GM20000 (cell line): ENCODE measurements at regions not wholly inside any gene's neighbourhood (a gene's known extent, or its start where the extent isn't known, plus 50 kb on each side); places are given as distances from the start of the nearest gene placed in this dataset.
"Not testable (repeated sequence)": the region's sequence is repeated elsewhere in the genome, so short reads cannot be mapped to it uniquely, and the experiment has no call there.

Experiments
- DNase-seq: peaks from one replicate; pipeline ENCODE4 v3.0.0; 2012; ENCODE audit warnings: low spot score
- TF ChIP-seq, protein P1 (sequence below): IDR thresholded peaks from 2 replicates; pipeline ENCODE4 v1.5.1; 2012; ENCODE audit warnings: mild to moderate bottlenecking, control low read depth; ENCODE audit errors: extremely low read depth, missing control alignments

DNA sequence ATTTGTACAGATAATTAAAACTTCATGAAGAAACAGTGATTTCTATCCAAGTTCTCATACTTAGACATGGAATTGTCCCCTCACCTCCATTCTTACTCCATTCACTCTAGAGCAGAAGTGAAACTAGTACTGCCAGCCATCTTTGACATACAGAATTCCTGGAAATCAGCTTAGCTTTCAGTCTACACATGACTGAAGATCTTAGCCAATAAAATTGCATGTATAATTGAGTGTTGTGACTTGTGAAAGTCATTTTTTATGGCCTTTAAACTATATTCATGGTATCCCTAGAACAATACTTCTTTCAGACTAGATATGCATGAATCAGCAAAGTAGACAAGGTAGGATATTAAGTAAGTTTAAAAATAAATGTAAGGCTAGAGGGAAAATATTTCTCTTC lies 705.2 kb upstream of the ZNF608 start:
- DNase-seq: no peak
- TF ChIP-seq, protein P1, sequence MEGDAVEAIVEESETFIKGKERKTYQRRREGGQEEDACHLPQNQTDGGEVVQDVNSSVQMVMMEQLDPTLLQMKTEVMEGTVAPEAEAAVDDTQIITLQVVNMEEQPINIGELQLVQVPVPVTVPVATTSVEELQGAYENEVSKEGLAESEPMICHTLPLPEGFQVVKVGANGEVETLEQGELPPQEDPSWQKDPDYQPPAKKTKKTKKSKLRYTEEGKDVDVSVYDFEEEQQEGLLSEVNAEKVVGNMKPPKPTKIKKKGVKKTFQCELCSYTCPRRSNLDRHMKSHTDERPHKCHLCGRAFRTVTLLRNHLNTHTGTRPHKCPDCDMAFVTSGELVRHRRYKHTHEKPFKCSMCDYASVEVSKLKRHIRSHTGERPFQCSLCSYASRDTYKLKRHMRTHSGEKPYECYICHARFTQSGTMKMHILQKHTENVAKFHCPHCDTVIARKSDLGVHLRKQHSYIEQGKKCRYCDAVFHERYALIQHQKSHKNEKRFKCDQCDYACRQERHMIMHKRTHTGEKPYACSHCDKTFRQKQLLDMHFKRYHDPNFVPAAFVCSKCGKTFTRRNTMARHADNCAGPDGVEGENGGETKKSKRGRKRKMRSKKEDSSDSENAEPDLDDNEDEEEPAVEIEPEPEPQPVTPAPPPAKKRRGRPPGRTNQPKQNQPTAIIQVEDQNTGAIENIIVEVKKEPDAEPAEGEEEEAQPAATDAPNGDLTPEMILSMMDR: no peak

DNA sequence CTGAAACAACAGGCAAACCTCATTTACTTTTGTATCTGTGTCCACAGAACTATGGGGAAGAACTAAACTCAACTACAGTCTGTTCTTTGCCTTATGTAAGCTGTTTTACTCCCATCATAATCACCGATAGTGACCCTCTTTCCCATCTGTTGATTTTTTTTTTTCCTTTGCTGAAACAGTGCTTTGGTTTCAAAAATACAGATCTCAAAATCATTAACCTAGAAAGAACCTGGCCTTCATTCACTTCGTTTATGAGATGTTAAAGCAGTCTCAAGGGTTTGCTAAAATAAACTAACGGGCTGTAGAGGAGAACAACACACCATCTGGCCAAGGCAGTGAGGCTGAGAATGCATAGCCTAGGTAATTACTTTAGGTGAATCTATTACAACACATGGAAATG lies 706.6 kb upstream of the ZNF608 start:
- TF ChIP-seq, protein P1: no peak
- DNase-seq: no peak

DNA sequence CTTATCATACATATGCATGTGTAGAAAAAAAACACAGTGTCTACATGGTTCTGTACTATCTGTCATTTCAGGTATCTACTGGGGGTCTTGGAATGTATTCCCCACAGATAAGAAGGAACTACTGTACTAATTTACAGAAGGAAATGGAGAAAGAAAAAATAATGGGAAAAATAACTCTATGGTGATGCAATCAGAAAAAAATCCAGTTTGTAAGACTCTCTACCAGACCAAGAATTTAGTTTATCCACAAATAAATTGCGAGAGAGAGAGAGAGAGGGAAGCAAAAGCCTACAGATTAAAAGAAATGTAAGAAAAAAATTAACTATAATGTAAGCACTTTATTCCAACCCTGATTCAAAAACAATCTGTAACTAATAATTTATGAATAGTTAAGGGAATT lies 708.6 kb upstream of the ZNF608 start:
- TF ChIP-seq, protein P1: no peak
- DNase-seq: no peak

DNA sequence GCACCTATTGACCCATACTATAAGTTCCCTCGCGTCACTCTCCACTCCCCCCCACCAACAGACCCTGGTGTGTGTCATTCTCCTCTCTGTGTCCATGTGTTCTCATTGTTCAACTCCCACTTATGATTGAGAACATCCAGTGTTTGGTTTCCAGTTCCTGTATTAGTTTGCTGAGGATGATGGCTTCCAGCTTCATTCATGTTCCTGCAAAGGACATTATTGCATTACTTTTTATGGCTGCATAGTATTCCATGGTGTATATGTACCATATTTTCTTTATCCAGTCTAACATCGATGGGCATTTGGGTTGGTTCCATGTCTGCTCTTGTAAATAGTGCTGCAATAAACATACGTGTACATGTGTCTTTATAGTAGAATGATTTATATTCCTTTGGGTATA lies 709.6 kb upstream of the ZNF608 start:
- not testable (repeated sequence) for DNase-seq

DNA sequence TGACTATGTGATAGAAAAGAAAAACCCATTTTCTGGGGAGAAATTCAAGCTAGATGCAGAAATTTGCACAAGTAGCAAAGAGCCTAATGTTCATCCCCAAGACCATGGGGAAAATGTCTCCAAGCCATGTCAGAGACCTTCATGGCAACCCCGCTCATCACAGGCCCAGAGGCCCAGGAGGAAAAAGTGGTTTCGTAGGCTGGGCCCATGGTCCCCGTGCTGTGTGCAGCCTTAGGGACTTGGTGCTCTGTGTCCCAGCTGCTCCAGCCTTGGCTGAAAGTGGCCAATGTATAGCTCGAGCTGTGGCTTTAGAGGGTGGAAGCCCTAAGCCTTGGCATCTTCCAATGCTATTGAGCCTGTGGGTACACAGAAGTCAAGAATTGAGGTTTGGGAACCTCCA lies 711.2 kb upstream of the ZNF608 start:
- TF ChIP-seq, protein P1: no peak

DNA sequence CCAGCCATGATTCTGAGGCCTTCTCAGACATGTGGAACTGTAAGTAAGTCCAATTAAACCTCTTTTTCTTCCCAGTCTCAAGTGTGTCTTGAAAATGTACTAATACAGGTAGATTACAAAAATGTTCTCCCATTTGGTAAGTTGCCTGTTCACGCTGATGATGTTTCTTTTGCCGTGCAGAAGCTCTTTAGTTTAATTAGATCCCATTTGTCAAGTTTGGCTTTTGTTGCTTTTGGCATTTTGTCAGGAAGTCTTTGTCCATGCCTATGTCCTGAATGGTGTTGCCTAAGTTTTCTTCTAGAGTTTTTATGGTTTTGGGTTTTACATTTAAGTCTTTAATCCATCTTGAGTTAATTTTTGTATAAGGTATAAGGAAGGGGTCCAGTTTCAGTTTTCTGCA lies 712.5 kb upstream of the ZNF608 start:
- not testable (repeated sequence) for DNase-seq

More for the DNA sequence above, 711.2 kb upstream of the ZNF608 start:
- no peak for DNase-seq

DNA sequence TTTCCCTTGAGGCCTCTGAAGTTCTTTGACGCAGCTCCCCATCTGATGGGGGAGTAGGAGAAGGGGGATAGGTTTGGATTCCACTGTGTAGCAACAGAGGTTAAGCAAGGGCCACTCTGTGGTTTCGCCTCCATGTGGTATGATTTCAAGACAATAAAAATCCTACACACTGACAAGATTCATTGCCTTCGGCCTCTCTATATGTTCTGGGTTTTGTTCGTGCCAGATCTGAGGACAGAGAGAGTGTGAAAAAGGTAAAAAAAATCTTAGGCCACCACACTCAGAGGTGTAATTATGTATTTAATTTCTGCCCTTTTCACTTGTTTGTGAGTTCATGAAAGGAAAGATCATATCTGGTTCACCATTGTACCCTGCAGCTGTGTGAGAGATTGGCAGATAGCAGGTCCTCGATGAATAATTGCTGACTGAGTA lies 715.2 kb upstream of the ZNF608 start:
- no peak for DNase-seq
- TF ChIP-seq, protein P1: no peak

DNA sequence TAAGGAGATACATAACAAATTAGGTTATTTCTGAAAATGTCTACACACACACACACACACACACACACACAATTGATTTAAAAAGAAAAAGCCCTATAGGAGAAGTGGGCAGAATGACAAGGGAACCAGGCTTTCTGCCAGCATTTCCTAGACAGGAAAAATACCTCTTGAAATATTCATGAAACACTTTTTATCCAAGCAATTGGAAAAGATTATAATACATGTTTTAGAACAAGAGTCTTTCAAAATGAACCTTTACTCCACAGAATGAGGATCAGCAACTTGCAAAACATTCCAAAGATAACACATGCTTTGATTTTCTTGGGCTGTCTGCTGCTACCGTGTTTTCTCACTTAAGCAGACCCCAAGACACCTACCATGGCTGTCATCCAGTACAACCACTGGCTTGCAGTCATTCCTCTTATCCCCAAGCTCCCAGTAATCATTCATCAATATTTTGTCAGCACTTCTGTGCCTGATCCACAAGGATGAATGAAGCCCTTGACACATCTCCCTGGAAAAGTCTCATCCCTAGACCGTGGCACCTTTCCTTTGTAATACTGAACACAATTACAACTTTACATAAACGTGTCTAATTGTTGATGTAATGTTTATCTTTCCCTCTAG lies 717.1 kb upstream of the ZNF608 start:
- TF ChIP-seq, protein P1: no peak
- no peak for DNase-seq

DNA sequence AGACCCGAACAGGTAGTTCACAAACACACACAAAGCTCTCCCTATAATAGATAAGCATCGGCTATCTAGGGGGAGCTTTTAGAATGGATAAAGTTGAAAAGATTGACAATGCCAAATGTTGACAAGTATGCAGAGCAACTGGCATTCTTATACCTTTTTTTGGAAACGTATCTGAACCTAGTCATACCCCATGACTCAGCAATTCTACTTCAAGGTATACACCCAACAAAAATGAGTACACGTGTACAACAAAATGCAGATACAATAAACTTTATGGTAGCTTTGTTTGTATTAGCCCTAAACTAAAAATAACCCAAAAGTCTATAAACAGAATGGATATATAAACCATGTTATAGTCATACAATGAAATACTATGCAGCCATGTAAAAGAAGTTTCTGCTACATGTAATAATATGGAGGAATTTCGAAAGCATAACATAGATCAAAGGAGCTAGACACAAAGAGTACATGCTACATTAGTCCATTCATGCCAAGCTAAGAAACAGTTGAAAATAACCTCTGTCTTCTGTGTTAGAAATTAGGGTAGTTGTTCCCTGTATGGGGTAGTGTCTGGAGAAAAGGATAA lies 718.5 kb upstream of the ZNF608 start:
- TF ChIP-seq, protein P1: no peak
- DNase-seq: no peak
